ENCODE measurements at regions not wholly inside any gene's neighbourhood (a gene's known extent, or its start where the extent isn't known, plus 50 kb on each side); places are given as distances from the start of the nearest gene placed in this dataset.

DNA sequence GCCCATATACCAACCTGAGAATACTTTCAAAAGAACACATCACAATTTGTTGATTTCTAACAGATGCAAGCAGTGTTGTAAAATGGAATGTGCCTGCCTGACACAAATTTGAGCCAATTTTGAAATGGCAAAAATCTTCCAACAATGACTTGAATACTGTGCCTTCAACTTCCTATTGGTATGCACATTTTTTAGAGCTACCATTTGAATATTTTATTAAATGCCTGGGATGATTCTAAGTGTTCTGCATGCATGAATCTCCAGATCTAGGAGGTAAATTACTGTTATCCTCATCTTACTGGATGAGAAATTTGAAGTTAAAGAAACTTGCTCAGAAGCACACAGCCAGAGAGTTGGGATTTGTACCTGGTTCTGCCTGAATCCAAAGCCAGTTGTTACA lies 282.8 kb upstream of the LRRN1 start:
- TF ChIP-seq POLR2A (IDR thresholded peaks at IDR 0.05; ENCODE audit: low read length), result no peak
- no peak for TF ChIP-seq GATA1 (IDR thresholded peaks at IDR 0.05; ENCODE audit: low read depth, low read length)
